Brain microvascular endothelial cell (primary cell): ENCODE measurements at regions not wholly inside any gene's neighbourhood (a gene's known extent, or its start where the extent isn't known, plus 50 kb on each side); places are given as distances from the start of the nearest gene placed in this dataset.

Experiments used
- DNase-seq: peaks from one replicate; pipeline ENCODE4 v3.0.0-alpha.2; 2020
- H3K27ac ChIP-seq: fragments of 250-450 bp; sonication (Bioruptor Pico); 2 replicates; pipeline ENCODE4 v1.5.1; 2020; ENCODE audit warnings: mild to moderate bottlenecking, moderate library complexity
- H3K27me3 ChIP-seq: fragments of 250-450 bp; sonication (Bioruptor Pico); replicated peaks from 2 replicates; pipeline ENCODE4 v1.5.1; 2020; ENCODE audit warnings: mild to moderate bottlenecking
- H3K36me3 ChIP-seq: fragments of 250-450 bp; sonication (Bioruptor Pico); replicated peaks from 2 replicates; pipeline ENCODE4 v1.5.1; 2020; ENCODE audit warnings: mild to moderate bottlenecking
- H3K4me3 ChIP-seq: 2 replicates; pipeline ENCODE4 v1.5.1; 2011; ENCODE audit warnings: low read depth, mild to moderate bottlenecking, control low read depth, low read length, moderate library complexity
- in situ Hi-C: cut with HindIII; loops from 2 replicates; pipeline ENCODE4 v1.10.0; 2017; ENCODE audit warnings: low sequenced_read_pairs, low pct_ligation_motif_present
- TF ChIP-seq, protein P1 (sequence below): IDR thresholded peaks from 2 replicates; pipeline ENCODE4 v1.5.1; 2011; ENCODE audit warnings: low read depth, mild to moderate bottlenecking, moderate library complexity, low read length, control low read depth, inconsistent platforms; ENCODE audit errors: missing control alignments

GRCh38 chr10:21300551-21300950 lies 224.9 kb downstream of the SKIDA1 start:
- Histone ChIP-seq H3K27ac (no peak overlapping the region), H3K4me3 (no peak overlapping the region), H3K36me3 (no peaks in the 10 kb centered on the region), H3K27me3 (no peaks in the 10 kb centered on the region)
- in situ Hi-C loops: no loop called here
- TF ChIP-seq, protein P1, sequence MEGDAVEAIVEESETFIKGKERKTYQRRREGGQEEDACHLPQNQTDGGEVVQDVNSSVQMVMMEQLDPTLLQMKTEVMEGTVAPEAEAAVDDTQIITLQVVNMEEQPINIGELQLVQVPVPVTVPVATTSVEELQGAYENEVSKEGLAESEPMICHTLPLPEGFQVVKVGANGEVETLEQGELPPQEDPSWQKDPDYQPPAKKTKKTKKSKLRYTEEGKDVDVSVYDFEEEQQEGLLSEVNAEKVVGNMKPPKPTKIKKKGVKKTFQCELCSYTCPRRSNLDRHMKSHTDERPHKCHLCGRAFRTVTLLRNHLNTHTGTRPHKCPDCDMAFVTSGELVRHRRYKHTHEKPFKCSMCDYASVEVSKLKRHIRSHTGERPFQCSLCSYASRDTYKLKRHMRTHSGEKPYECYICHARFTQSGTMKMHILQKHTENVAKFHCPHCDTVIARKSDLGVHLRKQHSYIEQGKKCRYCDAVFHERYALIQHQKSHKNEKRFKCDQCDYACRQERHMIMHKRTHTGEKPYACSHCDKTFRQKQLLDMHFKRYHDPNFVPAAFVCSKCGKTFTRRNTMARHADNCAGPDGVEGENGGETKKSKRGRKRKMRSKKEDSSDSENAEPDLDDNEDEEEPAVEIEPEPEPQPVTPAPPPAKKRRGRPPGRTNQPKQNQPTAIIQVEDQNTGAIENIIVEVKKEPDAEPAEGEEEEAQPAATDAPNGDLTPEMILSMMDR: no peak
- no peak for DNase-seq

DNA sequence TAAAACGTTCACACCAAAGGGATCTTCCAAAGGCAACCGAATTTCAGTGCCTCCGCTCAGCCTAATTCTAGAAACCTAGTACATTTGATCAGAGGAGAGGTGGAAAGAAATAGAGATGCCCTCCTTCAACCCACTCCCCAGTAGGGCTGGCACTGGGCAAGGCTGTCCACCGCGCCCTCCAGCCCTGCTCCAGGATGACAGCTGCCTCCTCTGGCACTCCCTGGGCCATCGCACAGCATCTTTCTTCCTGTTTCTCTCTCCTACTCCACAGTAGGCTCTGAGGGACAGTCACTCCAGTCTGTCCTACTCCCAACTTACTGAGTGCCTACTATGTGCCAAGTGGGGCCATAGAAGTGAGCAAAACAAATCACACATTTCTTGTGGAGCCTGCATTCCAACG lies 226.2 kb downstream of the SKIDA1 start:
- DNase-seq: no peak
- no peak overlapping the region for H3K4me3 ChIP-seq
- no peak overlapping the region for H3K27ac ChIP-seq
- in situ Hi-C loops: loop anchor here (25.0 kb wide), 1 partner anchor 213 kb away; no protein-coding TSS in a partner anchor
- TF ChIP-seq, protein P1: no peak
- H3K27me3 ChIP-seq: no peaks in the 10 kb centered on the region
- no peaks in the 10 kb centered on the region for H3K36me3 ChIP-seq

GRCh38 chr10:21298701-21299100 lies 226.8 kb downstream of the SKIDA1 start:
- Histone ChIP-seq H3K27ac (no peak overlapping the region), H3K36me3 (no peaks in the 10 kb centered on the region), H3K27me3 (no peaks in the 10 kb centered on the region), H3K4me3 (no peak overlapping the region)
- TF ChIP-seq, protein P1: no peak
- in situ Hi-C loops: loop anchor here (25.0 kb wide), 1 partner anchor 214 kb away; no protein-coding TSS in a partner anchor
- no peak for DNase-seq

- TF ChIP-seq, protein P1: no peak
- H3K36me3 ChIP-seq: no peaks in the 10 kb centered on the region
- H3K27ac ChIP-seq: no peak overlapping the region
- DNase-seq: no peak
- no peak overlapping the region for H3K4me3 ChIP-seq
- in situ Hi-C loops: loop anchor here (25.0 kb wide), 1 partner anchor 215 kb away; no protein-coding TSS in a partner anchor
- H3K27me3 ChIP-seq: no peaks in the 10 kb centered on the region
Observed at GRCh38 chr10:21297603-21298383, 227.7 kb downstream of the SKIDA1 start.

GRCh38 chr10:21296575-21297355 lies 228.7 kb downstream of the SKIDA1 start:
- H3K36me3 ChIP-seq: no peaks in the 10 kb centered on the region
- H3K27me3 ChIP-seq: no peaks in the 10 kb centered on the region
- in situ Hi-C loops: loop anchor here (25.0 kb wide), 1 partner anchor 216 kb away; no protein-coding TSS in a partner anchor
- no peak overlapping the region for H3K4me3 ChIP-seq
- no peak for DNase-seq
- no peak overlapping the region for H3K27ac ChIP-seq
- TF ChIP-seq, protein P1: no peak
